Pancreas (tissue), 10 donors: ENCODE measurements at regions not wholly inside any gene's neighbourhood (a gene's known extent, or its start where the extent isn't known, plus 50 kb on each side); places are given as distances from the start of the nearest gene placed in this dataset.
"Not testable (repeated sequence)": the region's sequence is repeated elsewhere in the genome, so short reads cannot be mapped to it uniquely, and the experiment has no call there.

Experiments used
- ATAC-seq, 4 donors: fragments of 200-7000 bp; cut with Tn5 transposase; one replicate each; pipeline versions ENCODE4 v1.8.0 to v1.9.1; 2020; ENCODE audit warnings: mild to moderate bottlenecking in 4 of 4, moderate library complexity in 4 of 4
- DNase-seq, 6 donors: peaks; one replicate each; pipeline ENCODE4 v3.0.0-alpha.2; 2020
- FAIRE-seq: peaks from 2 replicates; lab custom pipeline; 2012; peaks lifted over from hg19 to GRCh38; lab: Jason Lieb, UNC
- H3K27ac ChIP-seq, 4 donors: fragments of 200-600 bp; sonication (generic); 1 replicate in 3 of 4; 2 replicates in 1 of 4; pipeline versions ENCODE4 v1.5.0 to v1.8.0; 2020
- H3K27me3 ChIP-seq, 4 donors: fragments of 200-600 bp; one replicate each; pipeline ENCODE4 v1.8.0; 2021
- H3K36me3 ChIP-seq, 3 donors: fragments of 200-600 bp; sonication (generic) in 1 of 3; one replicate each; pipeline versions ENCODE4 v1.5.0 to v1.8.0; 2020 to 2021
- H3K4me1 ChIP-seq, 3 donors: fragments of 200-600 bp; one replicate each; pipeline ENCODE4 v1.8.0; 2021
- H3K4me3 ChIP-seq, 4 donors: fragments of 200-600 bp; sonication (generic) in 2 of 4; one replicate each; pipeline versions ENCODE4 v1.5.0 to v1.8.0; 2020 to 2021
- H3K9me3 ChIP-seq, 4 donors: fragments of 200-600 bp; one replicate each; pipeline ENCODE4 v1.8.0; 2021
- WGBS, 2 donors: extraction: QIAGEN DNeasy Blood & Tissue Kit; methylation state at CpG; one replicate each; pipeline ENCODE4 v1.1.7; 2013; 5-methylcytosine and 5-hydroxymethylcytosine counted together
- intact Hi-C, 3 donors: fragments of 100-400 bp; cut with DNase I; formaldehyde crosslinking; loops; one replicate each; pipeline versions ENCODE4 v1.11.1 to v1.14.2; 2022
- TF ChIP-seq, protein P1 (sequence below), 4 donors: fragments of 200-600 bp; sonication (generic) in 3 of 4; IDR thresholded peaks; one replicate each; pipeline versions ENCODE4 v1.5.0 to v1.8.0; 2021; ENCODE audit warnings: antibody characterized with exemption in 4 of 4
- donor health status: healthy with polysubstance abuse.
- donor health status: DM: no; HTN: no; CAD: no; lungs with moderate emphysema.
- donor health status: DM: no; HTN: no; CAD: no.
- donor health status: control.
- donor health status: control.
- donor health status: Bipolar disorder and iron deficiency.
- donor health status: DM: yes; HTN: yes; CAD: no.
- donor health status: DM: no; HTN: no; CAD: no.
- donor health status: DM: no; HTN: no; CAD: no.
- donor health status: DM: yes; HTN: yes; CAD: no.

DNA sequence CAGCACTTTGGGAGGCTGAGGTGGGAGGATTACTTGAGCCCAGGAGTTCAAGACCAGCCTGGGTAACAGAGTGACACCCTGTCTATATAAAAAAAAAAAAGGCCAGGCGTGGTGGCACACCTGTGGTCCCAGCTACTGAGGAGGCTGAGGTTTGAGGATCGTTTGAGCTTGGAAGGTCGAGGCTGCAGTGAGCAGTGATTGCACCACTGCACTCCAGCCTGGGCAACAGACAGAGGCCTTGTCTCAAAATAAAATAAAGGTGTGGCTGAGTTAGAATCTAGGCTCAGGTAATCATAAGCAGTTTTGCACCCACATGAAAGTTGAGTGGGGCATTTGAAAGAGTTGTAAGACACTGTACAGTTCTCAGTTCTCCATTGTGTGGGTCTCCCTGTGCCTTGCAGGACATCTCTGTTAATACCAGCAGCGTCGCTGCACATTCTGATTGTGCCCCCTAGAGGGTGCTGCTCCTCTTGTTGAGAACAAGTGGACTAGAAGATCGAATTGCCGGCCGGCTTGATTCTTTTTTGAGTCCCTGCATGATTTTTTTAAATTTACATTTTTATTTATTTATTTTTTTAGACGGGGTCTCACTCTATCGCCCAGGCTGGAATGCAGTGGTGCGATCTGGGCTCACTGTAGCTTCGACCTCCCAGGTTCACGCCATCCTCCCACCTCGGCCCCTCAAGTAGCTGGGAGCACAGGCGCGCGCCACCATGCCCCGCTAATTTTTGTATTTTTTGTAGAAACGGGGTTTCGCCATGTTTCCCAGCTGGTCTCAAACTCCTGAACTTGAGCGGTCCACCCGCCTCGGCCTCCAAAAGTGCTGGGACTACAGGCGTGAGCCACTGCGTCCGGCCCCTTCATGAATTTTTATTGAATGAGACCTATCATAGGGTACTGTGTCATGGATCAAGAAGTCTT lies 73.6 kb upstream of the RBMX start:
- Histone ChIP-seq H3K27me3 (no peaks in the 10 kb centered on the region), H3K4me1 (no peaks in the 10 kb centered on the region), H3K27ac (no peak overlapping the region), H3K4me3 (no peak overlapping the region), H3K9me3 (no peaks in the 10 kb centered on the region), H3K36me3 (no peaks in the 10 kb centered on the region)
- WGBS, 2 donors: 52 to 57% methylated on average over 26 of the region's 26 CpGs
- FAIRE-seq (no peak), DNase-seq (peak; percentile 52 to 72 (median 64)), ATAC-seq (peak; percentile 79 to 98 (median 95))
- intact Hi-C loops: no loop called here
- TF ChIP-seq, protein P1, sequence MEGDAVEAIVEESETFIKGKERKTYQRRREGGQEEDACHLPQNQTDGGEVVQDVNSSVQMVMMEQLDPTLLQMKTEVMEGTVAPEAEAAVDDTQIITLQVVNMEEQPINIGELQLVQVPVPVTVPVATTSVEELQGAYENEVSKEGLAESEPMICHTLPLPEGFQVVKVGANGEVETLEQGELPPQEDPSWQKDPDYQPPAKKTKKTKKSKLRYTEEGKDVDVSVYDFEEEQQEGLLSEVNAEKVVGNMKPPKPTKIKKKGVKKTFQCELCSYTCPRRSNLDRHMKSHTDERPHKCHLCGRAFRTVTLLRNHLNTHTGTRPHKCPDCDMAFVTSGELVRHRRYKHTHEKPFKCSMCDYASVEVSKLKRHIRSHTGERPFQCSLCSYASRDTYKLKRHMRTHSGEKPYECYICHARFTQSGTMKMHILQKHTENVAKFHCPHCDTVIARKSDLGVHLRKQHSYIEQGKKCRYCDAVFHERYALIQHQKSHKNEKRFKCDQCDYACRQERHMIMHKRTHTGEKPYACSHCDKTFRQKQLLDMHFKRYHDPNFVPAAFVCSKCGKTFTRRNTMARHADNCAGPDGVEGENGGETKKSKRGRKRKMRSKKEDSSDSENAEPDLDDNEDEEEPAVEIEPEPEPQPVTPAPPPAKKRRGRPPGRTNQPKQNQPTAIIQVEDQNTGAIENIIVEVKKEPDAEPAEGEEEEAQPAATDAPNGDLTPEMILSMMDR (IDR thresholded peaks at IDR 0.05): peak; percentile 11 to 56 (median 44)

- ATAC-seq (no peak), DNase-seq (no peak), FAIRE-seq (no peak)
- no peak overlapping the region for H3K4me3 ChIP-seq
- H3K9me3 ChIP-seq: no peaks in the 10 kb centered on the region
- H3K4me1 ChIP-seq: no peaks in the 10 kb centered on the region
- WGBS, 2 donors: 62 to 86% methylated on average over 4 of the region's 4 CpGs
- TF ChIP-seq, protein P1 (IDR thresholded peaks at IDR 0.05): no peak
- H3K36me3 ChIP-seq: no peaks in the 10 kb centered on the region
- intact Hi-C loops: no loop called here
- H3K27me3 ChIP-seq: no peaks in the 10 kb centered on the region
- no peak overlapping the region for H3K27ac ChIP-seq
Measured at GRCh38 chrX:136950211-136950610, 69.7 kb upstream of the RBMX start.

DNA sequence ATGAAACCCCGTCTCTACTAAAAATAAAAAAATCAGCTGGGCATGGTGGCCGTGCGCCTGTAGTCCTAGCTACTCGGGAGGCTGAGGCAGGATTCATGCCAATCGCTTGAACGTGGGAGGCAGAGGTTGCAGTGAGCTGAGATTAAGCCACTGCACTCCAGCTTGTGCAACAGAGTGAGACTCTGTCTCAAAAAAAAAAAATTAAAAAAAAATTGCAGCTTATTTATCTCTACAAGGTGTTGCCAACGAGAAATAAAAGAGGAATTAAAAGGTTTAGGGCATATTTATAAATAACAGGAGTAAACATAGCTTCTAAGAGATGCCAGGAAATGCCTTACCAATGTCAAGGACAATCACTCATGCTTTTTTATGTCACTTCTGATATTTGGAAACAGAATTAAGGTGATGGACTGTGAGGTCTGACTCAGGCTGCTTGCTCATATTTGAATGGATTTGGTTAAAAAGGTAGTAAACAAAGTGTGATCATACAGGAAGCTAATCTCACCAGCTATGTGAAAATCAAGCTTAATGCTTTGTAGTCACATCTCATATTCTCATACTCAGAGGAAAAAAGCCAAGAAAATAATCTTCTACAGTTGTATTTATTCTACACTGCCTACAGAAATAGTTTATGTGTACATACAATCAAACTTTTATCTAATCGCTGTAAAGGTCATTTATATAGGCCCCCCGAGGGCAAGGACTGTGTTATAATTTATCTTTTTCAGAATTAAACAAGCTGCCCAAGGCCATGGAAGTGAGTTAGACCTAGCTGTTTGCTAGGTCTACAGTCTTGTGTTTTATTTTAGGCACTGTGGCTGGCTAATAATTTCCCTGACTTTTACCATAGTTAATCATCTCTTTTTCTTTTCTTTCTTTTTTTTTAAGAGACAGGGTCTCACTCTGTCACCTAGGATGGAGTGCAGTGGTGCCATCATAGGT lies 61.1 kb upstream of the RBMX start:
- H3K27me3 ChIP-seq: no peaks in the 10 kb centered on the region
- peak; percentile 56 to 87 (median 66) for ATAC-seq
- no peak for DNase-seq
- H3K27ac ChIP-seq: peak overlapping the region in 2 of 4 donors; percentile 19 to 30
- H3K4me1 ChIP-seq: no peaks in the 10 kb centered on the region
- H3K9me3 ChIP-seq: no peaks in the 10 kb centered on the region
- FAIRE-seq: no peak
- H3K4me3 ChIP-seq: no peak overlapping the region
- TF ChIP-seq, protein P1 (IDR thresholded peaks at IDR 0.05): no peak
- intact Hi-C loops: no loop called here
- H3K36me3 ChIP-seq: no peaks in the 10 kb centered on the region
- 32 to 52% methylated on average over 9 of the region's 9 CpGs for WGBS, 2 donors

DNA sequence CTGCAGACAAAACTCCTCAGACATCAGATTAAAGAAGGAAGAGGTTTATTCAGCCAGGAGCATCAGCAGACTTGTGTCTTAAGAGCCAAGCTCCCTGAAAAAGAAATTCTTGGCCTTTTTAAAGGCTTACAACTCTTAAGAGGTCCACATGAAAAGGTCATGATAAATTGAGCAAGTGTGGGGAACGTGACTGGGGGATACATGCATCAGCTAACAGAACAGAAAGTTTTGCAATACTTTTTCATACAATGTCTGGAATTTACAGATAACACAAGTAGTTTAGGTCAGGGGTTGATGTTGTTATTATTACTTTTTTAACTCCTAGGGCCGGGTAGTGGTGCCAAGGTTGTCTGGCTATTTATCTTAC lies 55.6 kb upstream of the RBMX start:
- ATAC-seq: no peak
- Histone ChIP-seq H3K36me3 (no peaks in the 10 kb centered on the region), H3K9me3 (no peaks in the 10 kb centered on the region), H3K4me1 (no peaks in the 10 kb centered on the region), H3K27ac (no peak overlapping the region), H3K4me3 (no peak overlapping the region), H3K27me3 (no peaks in the 10 kb centered on the region)
- WGBS, 2 donors: 35 to 36% methylated on average over 2 of the region's 2 CpGs
- TF ChIP-seq, protein P1 (IDR thresholded peaks at IDR 0.05): no peak
- no peak for FAIRE-seq
- no peak for DNase-seq
- intact Hi-C loops: no loop called here

GRCh38 chrX:136935533-136936182 lies 55.1 kb upstream of the RBMX start:
- 68 to 76% methylated on average over 16 of the region's 16 CpGs for WGBS, 2 donors
- H3K4me1 ChIP-seq, intact Hi-C loops, H3K9me3 ChIP-seq, DNase-seq, H3K4me3 ChIP-seq, H3K27me3 ChIP-seq, H3K27ac ChIP-seq, H3K36me3 ChIP-seq, ATAC-seq: not testable (repeated sequence)
- peak; percentile 89 for FAIRE-seq

DNA sequence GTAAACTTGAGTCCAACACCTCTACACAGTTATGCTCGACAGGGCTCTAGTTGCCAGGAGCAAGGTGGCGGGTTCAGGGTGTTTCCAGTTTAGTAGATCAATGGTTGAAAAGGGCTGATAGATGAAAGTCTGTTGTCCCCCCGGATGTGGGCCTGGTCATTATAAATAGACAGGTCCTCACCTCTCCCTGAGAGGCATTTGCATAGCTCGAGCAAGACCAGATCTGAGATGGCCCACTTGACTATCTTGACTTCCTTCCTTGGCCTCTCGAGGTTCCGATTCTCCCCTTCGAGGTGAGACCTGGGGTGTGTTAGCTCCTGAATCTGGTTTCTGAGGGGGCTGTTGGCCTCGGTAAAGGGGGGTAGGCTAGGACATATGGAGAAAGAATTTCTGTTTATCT lies 54.1 kb upstream of the RBMX start:
- DNase-seq, H3K36me3 ChIP-seq, FAIRE-seq, intact Hi-C loops, H3K4me3 ChIP-seq, ATAC-seq, H3K9me3 ChIP-seq, H3K4me1 ChIP-seq, H3K27me3 ChIP-seq: not testable (repeated sequence)
- peak overlapping the region in 1 of 4 donors; percentile 57 for H3K27ac ChIP-seq
- WGBS, 2 donors: 63 to 72% methylated on average over 8 of the region's 8 CpGs
